Testis (tissue), 2 donors: ENCODE measurements at regions not wholly inside any gene's neighbourhood (a gene's known extent, or its start where the extent isn't known, plus 50 kb on each side); places are given as distances from the start of the nearest gene placed in this dataset.

Experiments used
- DNase-seq: peaks from one replicate; pipeline ENCODE4 v3.0.0-alpha.2; 2019
- H3K27ac ChIP-seq, 2 donors: fragments of 200-600 bp; sonication (generic); one replicate each; pipeline ENCODE4 v1.5.1; 2019
- H3K27me3 ChIP-seq: fragments of 200-600 bp; sonication (generic); one replicate; pipeline ENCODE4 v1.5.1; 2019
- H3K36me3 ChIP-seq: fragments of 200-600 bp; sonication (generic); one replicate; pipeline ENCODE4 v1.5.1; 2017; ENCODE audit warnings: low read depth; ENCODE audit errors: missing control alignments
- H3K4me1 ChIP-seq: fragments of 200-600 bp; sonication (generic); one replicate; pipeline ENCODE4 v1.5.1; 2019
- H3K4me3 ChIP-seq, 2 donors: fragments of 200-600 bp; sonication (generic); one replicate each; pipeline ENCODE4 v1.5.1; 2017 to 2019
- H3K9me3 ChIP-seq: fragments of 200-600 bp; sonication (generic); one replicate; pipeline ENCODE4 v1.5.1; 2017
- POLR2A ChIP-seq: fragments of 450-650 bp; IDR thresholded peaks from one replicate; pipeline ENCODE4 v1.6.1; 2017; ENCODE audit warnings: antibody characterized with exemption, mild to moderate bottlenecking, moderate library complexity
- WGBS, 2 donors: methylation state at CpG; one replicate each; pipeline ENCODE4 v1.1.5; 2018; 5-methylcytosine and 5-hydroxymethylcytosine counted together
- intact Hi-C: fragments of 100-400 bp; cut with DNase I; formaldehyde crosslinking; loops from one replicate; pipeline ENCODE4 v1.15.1; 2023; ENCODE audit warnings: low total_unique reads
- TF ChIP-seq, protein P1 (sequence below), 3 experiments: fragments of 450-650 bp in 2 of 3; fragments of 200-600 bp in 1 of 3; sonication (generic) in 1 of 3; IDR thresholded peaks; one replicate each; pipeline ENCODE4 v1.5.1; 2016 to 2019; ENCODE audit warnings: antibody characterized with exemption in 3 of 3, mild to moderate bottlenecking in 2 of 3, moderate library complexity in 1 of 3

DNA sequence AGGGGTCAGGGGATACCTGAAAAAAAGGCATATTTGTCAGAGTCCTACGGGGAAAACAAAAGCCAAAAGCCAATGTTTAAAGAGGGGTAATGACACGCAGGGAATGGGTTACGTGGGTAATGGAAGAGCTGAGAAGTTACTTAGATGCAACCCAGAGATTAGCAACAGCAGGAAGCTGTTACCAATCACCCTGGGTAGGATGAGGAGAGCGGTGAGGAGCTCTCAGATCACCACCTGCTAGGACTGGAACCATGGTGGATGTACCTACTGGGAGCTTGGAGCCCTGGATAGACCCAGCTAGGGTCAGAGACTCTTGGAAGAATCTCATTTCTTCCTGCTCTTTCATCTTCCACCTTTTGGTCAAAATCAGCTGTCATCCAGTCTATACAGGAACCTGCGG lies 51.2 kb upstream of the RNF24 start:
- peaks cover 16% of the 10 kb centered on the region for H3K4me1 ChIP-seq
- DNase-seq, result no peak
- TF ChIP-seq POLR2A, result no peak
- TF ChIP-seq, protein P1, sequence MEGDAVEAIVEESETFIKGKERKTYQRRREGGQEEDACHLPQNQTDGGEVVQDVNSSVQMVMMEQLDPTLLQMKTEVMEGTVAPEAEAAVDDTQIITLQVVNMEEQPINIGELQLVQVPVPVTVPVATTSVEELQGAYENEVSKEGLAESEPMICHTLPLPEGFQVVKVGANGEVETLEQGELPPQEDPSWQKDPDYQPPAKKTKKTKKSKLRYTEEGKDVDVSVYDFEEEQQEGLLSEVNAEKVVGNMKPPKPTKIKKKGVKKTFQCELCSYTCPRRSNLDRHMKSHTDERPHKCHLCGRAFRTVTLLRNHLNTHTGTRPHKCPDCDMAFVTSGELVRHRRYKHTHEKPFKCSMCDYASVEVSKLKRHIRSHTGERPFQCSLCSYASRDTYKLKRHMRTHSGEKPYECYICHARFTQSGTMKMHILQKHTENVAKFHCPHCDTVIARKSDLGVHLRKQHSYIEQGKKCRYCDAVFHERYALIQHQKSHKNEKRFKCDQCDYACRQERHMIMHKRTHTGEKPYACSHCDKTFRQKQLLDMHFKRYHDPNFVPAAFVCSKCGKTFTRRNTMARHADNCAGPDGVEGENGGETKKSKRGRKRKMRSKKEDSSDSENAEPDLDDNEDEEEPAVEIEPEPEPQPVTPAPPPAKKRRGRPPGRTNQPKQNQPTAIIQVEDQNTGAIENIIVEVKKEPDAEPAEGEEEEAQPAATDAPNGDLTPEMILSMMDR (IDR thresholded peaks at IDR 0.05), result no peak
- H3K36me3 ChIP-seq, result no peaks in the 10 kb centered on the region
- WGBS, 2 donors, result 96% methylated on average over 5 of the region's 5 CpGs
- no peaks in the 10 kb centered on the region for H3K27me3 ChIP-seq
- H3K9me3 ChIP-seq, result no peaks in the 10 kb centered on the region
- H3K27ac ChIP-seq, result peak overlapping the region in 1 of 2 donors; percentile 21
- intact Hi-C loops, result no loop called here
- H3K4me3 ChIP-seq, result no peak overlapping the region

- intact Hi-C loops, result no loop called here
- Histone ChIP-seq H3K9me3 (no peaks in the 10 kb centered on the region), H3K27ac (peak overlapping the region in 1 of 2 donors; percentile 72), H3K27me3 (no peaks in the 10 kb centered on the region), H3K4me1 (peaks cover 24% of the 10 kb centered on the region), H3K36me3 (no peaks in the 10 kb centered on the region), H3K4me3 (no peak overlapping the region)
- no peak for DNase-seq
- TF ChIP-seq, protein P1 (IDR thresholded peaks at IDR 0.05), result no peak
- TF ChIP-seq POLR2A, result no peak
- WGBS, 2 donors, result 53 to 59% methylated on average over 2 of the region's 2 CpGs
These were observed 50.1 kb upstream of the RNF24 start for GRCh38 chr20:4065391-4065844.
